ENCODE measurements at regions not wholly inside any gene's neighbourhood (a gene's known extent, or its start where the extent isn't known, plus 50 kb on each side); places are given as distances from the start of the nearest gene placed in this dataset.

DNA sequence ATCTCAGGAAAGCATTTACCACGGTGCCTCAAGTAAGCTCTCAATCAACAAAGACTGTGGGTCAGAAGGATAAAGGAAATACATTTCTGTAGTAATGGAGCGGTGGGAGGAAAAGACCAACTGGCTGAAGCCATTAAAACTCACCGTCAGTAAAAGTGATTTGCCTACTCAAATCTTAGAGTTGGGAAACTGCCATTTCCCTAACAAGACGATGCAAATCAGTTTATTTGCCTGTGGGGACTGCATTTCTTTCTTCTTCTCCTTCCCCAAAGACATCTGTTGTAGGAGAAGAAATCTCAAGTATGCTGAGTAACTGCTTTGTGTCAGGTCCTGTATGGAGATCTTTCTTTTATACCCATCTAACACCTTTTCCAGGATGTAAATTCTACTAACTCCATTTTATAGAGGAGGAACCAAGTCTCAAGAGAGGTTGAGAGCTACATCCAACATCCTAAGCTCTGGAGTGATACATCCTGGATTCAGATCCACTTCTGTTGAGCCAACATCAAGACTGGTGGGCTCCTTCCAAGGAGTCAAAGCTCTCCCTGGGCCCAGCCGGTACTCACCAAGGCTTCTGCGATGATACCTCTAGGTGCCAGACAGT, 219.3 kb upstream of the FGGY start:
- TF ChIP-seq, protein P1, sequence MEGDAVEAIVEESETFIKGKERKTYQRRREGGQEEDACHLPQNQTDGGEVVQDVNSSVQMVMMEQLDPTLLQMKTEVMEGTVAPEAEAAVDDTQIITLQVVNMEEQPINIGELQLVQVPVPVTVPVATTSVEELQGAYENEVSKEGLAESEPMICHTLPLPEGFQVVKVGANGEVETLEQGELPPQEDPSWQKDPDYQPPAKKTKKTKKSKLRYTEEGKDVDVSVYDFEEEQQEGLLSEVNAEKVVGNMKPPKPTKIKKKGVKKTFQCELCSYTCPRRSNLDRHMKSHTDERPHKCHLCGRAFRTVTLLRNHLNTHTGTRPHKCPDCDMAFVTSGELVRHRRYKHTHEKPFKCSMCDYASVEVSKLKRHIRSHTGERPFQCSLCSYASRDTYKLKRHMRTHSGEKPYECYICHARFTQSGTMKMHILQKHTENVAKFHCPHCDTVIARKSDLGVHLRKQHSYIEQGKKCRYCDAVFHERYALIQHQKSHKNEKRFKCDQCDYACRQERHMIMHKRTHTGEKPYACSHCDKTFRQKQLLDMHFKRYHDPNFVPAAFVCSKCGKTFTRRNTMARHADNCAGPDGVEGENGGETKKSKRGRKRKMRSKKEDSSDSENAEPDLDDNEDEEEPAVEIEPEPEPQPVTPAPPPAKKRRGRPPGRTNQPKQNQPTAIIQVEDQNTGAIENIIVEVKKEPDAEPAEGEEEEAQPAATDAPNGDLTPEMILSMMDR (IDR thresholded peaks at IDR 0.05), result no peak
- TF ChIP-seq POLR2A (IDR thresholded peaks at IDR 0.05), result no peak
- no peak for TF ChIP-seq EP300 (IDR thresholded peaks at IDR 0.05)
- intact Hi-C loops (cut with DNase I), result loop anchor here in 1 of 4 donors (10.0 kb wide), 1 partner anchor 293 kb away; the partner anchor contains the start of gene JUN
- Histone ChIP-seq H3K9me3 (no peaks in the 10 kb centered on the region), H3K36me3 (no peaks in the 10 kb centered on the region), H3K27ac (no peak overlapping the region), H3K4me3 (no peak overlapping the region), H3K4me1 (ENCODE audit: insufficient read depth) (no peaks in the 10 kb centered on the region), H3K27me3 (no peaks in the 10 kb centered on the region)
- WGBS, 3 donors, result 88 to 94% (median 91%) methylated on average over 6 of the region's 6 CpGs
- no peak for DNase-seq

DNA sequence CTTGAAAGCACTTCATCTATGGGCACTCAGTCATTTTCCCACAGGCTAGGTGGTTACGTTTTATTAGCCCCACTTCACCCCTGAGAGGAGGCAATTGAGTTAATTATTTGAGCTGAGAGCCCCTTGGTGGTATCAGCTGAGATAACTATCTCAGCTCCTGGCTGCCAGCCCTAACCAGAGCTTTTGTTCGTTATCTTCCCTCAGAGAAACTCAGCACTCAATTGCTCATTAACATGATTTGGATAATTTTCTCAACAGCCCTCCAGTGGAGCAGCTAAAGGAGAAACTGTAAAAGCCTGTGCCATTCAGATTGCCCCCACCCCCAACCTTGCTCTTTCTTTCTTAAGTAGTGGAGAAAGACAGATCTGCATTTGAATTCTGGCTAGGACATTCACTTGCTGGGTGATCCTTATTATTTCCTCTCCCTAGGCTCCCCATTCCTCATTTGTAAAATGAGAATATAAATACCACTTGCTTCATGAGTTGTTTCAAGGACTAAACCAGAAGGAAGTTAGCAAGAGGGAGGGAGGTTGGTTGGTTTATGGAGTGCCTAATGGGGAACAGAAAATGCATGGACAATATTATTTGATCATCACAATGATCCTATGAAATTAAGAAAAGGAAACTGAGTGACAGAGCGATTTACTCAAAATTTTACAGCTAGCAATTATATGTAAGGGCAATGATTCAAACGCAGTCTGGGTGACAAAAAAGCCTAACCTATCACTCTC, 218.7 kb upstream of the FGGY start:
- intact Hi-C loops (cut with DNase I), result loop anchor here in 1 of 4 donors (10.0 kb wide), 1 partner anchor 293 kb away; the partner anchor contains the start of gene JUN
- H3K27ac ChIP-seq, result no peak overlapping the region
- no peak overlapping the region for H3K4me3 ChIP-seq
- no peaks in the 10 kb centered on the region for H3K9me3 ChIP-seq
- no peaks in the 10 kb centered on the region for H3K36me3 ChIP-seq
- no peaks in the 10 kb centered on the region for H3K4me1 ChIP-seq (ENCODE audit: insufficient read depth)
- DNase-seq, result no peak
- WGBS, 3 donors, result 72 to 91% (median 80%) methylated on average over 4 of the region's 4 CpGs
- TF ChIP-seq EP300 (IDR thresholded peaks at IDR 0.05) (no peak), POLR2A (IDR thresholded peaks at IDR 0.05) (no peak)
- TF ChIP-seq, protein P1 (IDR thresholded peaks at IDR 0.05), result no peak
- H3K27me3 ChIP-seq, result no peaks in the 10 kb centered on the region

DNA sequence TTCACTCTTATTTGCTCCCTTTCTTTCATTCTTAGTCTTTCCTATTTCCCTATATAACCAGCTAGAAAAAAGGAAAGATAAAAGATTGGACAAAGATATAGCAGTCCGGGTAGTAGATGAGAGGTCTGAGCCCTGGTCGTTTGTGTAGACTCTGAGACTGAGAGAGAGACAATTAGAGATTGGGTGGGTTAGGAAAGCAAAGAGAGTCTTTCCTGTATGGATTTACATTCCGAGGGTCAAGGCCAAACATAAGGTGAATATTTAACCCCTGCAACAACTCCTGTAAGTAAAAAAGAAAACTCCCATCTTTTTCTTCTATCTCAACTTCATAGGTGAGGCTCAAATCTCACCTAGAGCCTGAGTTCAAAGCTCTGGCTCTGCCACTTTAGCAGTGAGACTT, 218.0 kb upstream of the FGGY start:
- no peak for TF ChIP-seq EP300 (IDR thresholded peaks at IDR 0.05)
- TF ChIP-seq, protein P1 (IDR thresholded peaks at IDR 0.05), result no peak
- TF ChIP-seq POLR2A (IDR thresholded peaks at IDR 0.05), result no peak
- Histone ChIP-seq H3K27me3 (no peaks in the 10 kb centered on the region), H3K4me1 (ENCODE audit: insufficient read depth) (no peaks in the 10 kb centered on the region), H3K36me3 (no peaks in the 10 kb centered on the region), H3K9me3 (no peaks in the 10 kb centered on the region), H3K4me3 (no peak overlapping the region), H3K27ac (no peak overlapping the region)
- no peak for DNase-seq
- intact Hi-C loops (cut with DNase I), result loop anchor here in 1 of 4 donors (10.0 kb wide), 1 partner anchor 294 kb away; the partner anchor contains the start of gene JUN
- WGBS, 3 donors, result 75 to 85% (median 82%) methylated on average over 3 of the region's 3 CpGs

DNA sequence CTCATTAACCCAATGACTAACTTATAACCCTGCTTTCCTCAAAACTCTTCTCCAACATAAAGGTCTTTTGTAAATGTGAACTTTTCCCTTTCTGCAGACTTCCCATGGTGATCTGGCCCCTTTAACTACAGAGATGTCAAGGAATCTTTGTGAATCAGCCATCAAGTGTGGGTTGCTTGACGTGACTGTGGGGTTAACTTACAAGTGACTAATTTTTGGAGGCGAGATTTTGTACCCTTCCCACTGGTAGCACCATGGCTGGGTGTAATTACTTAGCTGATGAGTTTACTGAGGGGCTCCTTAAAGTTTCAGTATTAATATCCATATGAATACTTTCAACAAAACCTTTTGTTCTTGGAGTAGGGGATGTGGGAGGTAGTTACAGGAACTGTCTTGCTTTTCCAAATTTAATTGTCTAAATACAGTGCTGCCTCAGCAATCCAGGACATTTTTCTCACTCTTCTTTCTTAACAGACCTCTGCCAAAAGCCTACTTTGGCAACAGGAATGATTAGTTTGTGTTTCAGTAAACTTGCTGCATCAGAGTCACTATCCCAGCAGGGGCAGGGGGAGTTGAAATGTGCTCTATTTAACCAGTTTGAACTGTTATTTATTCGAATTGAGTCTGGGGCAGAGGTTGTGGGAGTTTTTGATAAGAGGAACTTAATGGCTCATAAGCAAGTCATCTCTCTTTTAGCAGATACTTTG, 217.3 kb upstream of the FGGY start:
- WGBS, 3 donors, result 33 to 41% (median 38%) methylated on average over 3 of the region's 3 CpGs
- Histone ChIP-seq H3K27me3 (no peaks in the 10 kb centered on the region), H3K27ac (no peak overlapping the region), H3K4me1 (ENCODE audit: insufficient read depth) (no peaks in the 10 kb centered on the region), H3K4me3 (no peak overlapping the region), H3K9me3 (no peaks in the 10 kb centered on the region), H3K36me3 (no peaks in the 10 kb centered on the region)
- no peak for TF ChIP-seq POLR2A (IDR thresholded peaks at IDR 0.05)
- intact Hi-C loops (cut with DNase I), result loop anchor here in 2 of 4 donors (10.0 kb wide), 2 partner anchors 55 to 295 kb away; partner anchors contain the start of gene JUN (in 1 of the 2)
- DNase-seq, result no peak

All from ovary (tissue), 7 donors.